ENCODE measurements at regions not wholly inside any gene's neighbourhood (a gene's known extent, or its start where the extent isn't known, plus 50 kb on each side); places are given as distances from the start of the nearest gene placed in this dataset.

GRCh38 chr14:89625244-89625713, 208.2 kb upstream of the FOXN3 start:
- TF ChIP-seq CTCF (conservative IDR thresholded peaks at IDR 0.05; ENCODE audit: control insufficient read depth, insufficient read depth, low read depth, low read length), result no peak
- no peak overlapping the region for H3K4me3 ChIP-seq (ENCODE audit: control insufficient read depth, low read depth, low read length)
- DNase-seq (ENCODE audit: low read depth), result no peak

DNA sequence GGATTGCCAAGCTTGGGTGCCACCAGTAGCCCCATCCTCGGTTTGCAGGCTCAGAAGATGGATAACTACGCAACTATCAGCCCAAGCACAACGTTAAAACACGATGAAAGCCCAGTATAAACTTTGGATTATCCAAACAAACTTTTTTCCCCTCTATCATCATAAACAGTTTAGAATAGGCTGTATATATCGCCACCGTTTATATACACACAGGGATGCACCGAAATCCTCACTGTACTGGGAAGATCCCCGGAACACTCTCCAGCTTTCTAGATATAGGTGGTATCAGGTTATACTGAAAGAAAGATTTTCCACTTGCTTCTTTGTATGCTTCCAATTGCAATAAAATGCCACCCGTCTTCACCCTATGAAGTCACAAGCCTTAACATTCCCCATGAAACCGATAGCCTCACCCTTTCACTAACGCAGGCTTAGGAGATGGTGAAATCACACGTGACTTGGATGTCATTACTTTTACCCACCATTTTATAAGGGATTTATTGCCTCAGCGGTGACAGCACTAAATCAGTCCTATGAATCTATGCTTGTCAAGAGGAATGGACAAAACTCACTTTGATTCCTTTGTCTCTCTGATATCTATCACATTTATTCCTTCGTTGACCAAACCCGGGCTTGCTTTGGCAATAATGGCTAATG, 207.6 kb upstream of the FOXN3 start:
- no peak for TF ChIP-seq CTCF (conservative IDR thresholded peaks at IDR 0.05; ENCODE audit: control insufficient read depth, insufficient read depth, low read depth, low read length)
- no peak overlapping the region for H3K4me3 ChIP-seq (ENCODE audit: control insufficient read depth, low read depth, low read length)
- DNase-seq (ENCODE audit: low read depth), result no peak

DNA sequence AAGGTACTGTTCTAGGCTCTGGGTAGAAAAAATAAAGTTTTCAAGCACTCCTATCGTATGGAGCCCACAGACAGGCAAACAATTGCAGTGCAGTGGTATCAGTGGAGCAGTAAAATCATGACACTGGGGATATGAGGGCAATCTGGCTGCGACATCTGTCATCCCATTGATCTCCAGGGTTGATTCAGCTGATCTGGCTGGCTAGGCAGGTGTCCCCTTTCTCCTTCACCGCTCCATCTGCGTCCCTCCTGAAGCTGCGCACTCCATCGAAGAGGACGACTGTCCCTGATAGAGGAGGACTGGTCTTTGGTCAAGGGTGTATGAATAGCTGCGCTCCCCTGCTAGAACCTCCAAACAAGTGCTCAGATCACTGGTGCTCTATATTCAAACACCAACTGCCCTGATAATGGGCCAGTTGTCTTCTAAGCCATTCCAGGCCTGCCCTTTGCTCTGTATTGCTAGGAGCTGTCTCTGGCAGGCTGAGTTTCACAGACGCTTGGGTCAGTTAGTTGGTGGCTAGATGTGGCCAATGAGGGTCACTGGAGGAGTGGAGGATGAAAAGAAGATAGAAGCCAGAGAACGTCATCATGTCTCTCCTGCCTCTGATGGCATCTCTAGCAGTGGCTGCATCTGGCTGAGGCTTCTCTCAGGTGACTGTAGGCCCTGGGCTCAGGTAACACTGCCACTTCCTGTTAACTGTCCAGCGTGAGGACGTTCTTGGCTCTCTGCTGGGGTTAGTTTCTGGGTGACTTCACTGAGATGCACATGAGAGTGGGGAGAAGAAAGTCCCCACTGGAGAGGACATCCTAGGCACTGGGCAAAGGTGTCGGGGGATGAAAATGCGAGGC, 205.0 kb upstream of the FOXN3 start:
- no peak overlapping the region for H3K4me3 ChIP-seq (ENCODE audit: control insufficient read depth, low read depth, low read length)

GRCh38 chr14:89621009-89621421, 204.0 kb upstream of the FOXN3 start:
- no peak overlapping the region for H3K4me3 ChIP-seq (ENCODE audit: control insufficient read depth, low read depth, low read length)
- TF ChIP-seq CTCF (conservative IDR thresholded peaks at IDR 0.05; ENCODE audit: control insufficient read depth, insufficient read depth, low read depth, low read length), result no peak
- no peak for DNase-seq (ENCODE audit: low read depth)

More for the DNA sequence above, 205.0 kb upstream of the FOXN3 start:
- no peak for DNase-seq (ENCODE audit: low read depth)
- no peak for TF ChIP-seq CTCF (conservative IDR thresholded peaks at IDR 0.05; ENCODE audit: control insufficient read depth, insufficient read depth, low read depth, low read length)

DNA sequence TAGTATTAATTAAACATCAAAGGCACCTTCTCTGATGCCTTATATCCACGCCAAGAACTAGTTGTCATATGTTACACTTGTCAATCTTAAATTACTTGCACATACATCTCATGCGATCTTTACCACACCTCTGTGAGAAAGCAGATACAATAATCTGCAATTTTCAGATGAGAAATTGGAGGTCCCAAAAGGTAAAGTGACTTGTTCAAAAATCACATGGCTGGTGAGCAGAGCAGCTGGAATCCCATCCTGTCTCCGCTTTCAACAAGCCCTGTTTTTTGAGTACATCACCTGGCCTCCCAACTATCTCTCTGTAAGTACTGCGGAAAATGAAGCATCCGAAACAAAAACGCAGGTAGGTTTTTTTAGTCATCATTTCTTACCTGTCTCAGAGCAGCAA, 203.4 kb upstream of the FOXN3 start:
- no peak overlapping the region for H3K4me3 ChIP-seq (ENCODE audit: control insufficient read depth, low read depth, low read length)
- TF ChIP-seq CTCF (conservative IDR thresholded peaks at IDR 0.05; ENCODE audit: control insufficient read depth, insufficient read depth, low read depth, low read length), result no peak
- no peak for DNase-seq (ENCODE audit: low read depth)

GRCh38 chr14:89619596-89619995, 202.6 kb upstream of the FOXN3 start:
- no peak for DNase-seq (ENCODE audit: low read depth)
- no peak for TF ChIP-seq CTCF (conservative IDR thresholded peaks at IDR 0.05; ENCODE audit: control insufficient read depth, insufficient read depth, low read depth, low read length)
- peak overlapping the region; percentile 46 for H3K4me3 ChIP-seq (ENCODE audit: control insufficient read depth, low read depth, low read length)

All from fibroblast of mammary gland (primary cell).